GM12878 (cell line): ENCODE measurements at regions not wholly inside any gene's neighbourhood (a gene's known extent, or its start where the extent isn't known, plus 50 kb on each side); places are given as distances from the start of the nearest gene placed in this dataset.

Source experiments
- ATAC-seq: fragments of 200-7000 bp; cut with Tn5 transposase; 3 replicates; pipeline ENCODE4 v1.9.1; 2020; ENCODE audit warnings: mild to moderate bottlenecking, moderate library complexity
- BruUV-seq: library from RNA; stranded (reverse); fragments of 400-500 nt; replicated peaks from 2 replicates; lab custom pipeline; 2021; lab: Mats Ljungman, UMichigan
- CTCF ChIA-PET: fragments of 300-600 bp; sonication (Branson Sonifier 250); formaldehyde crosslinking; extraction: SDS; loops from one replicate; lab custom pipeline; 2021; ENCODE audit warnings: inconsistent platforms; lab: Yijun Ruan, JAX
- POLR2A ChIA-PET: fragments of 350-600 bp; formaldehyde crosslinking; extraction: SDS; loops from one replicate; lab custom pipeline; 2021; ENCODE audit warnings: inconsistent platforms; lab: Charles Lee
- RAD21 ChIA-PET: fragments of 300-600 bp; sonication (Branson Sonifier 250); formaldehyde crosslinking; loops from one replicate; lab custom pipeline; 2023; ENCODE audit warnings: antibody characterized with exemption; ENCODE audit not compliant: unreplicated experiment; lab: Charles Lee
- SMC1A ChIA-PET: fragments of 300-600 bp; sonication (Branson Sonifier 250); formaldehyde crosslinking; loops from one replicate; lab custom pipeline; 2023; ENCODE audit not compliant: unreplicated experiment, uncharacterized antibody; lab: Charles Lee
- DNase-seq: peaks from one replicate; pipeline ENCODE4 v3.0.0-alpha.2; 2011; ENCODE audit warnings: low read depth, low spot score
- FAIRE-seq: peaks from 3 replicates; lab custom pipeline; 2011; peaks lifted over from hg19 to GRCh38; lab: Jason Lieb, UNC
- H2AFZ ChIP-seq: 2 replicates; pipeline ENCODE4 v1.6.0; 2011; ENCODE audit warnings: low read depth, low read length, control low read depth; ENCODE audit not compliant: control insufficient read depth
- H3K27ac ChIP-seq: 2 replicates; pipeline ENCODE4 v1.5.1; 2011; ENCODE audit warnings: control low read depth; ENCODE audit not compliant: control insufficient read depth, insufficient read depth
- H3K27me3 ChIP-seq, 2 experiments: replicated peaks in 1 of 2; 2 replicates each; pipeline versions ENCODE4 v1.6.0 to v1.6.1; 2011; ENCODE audit warnings: low read length in 1 of 2; ENCODE audit not compliant: control insufficient read depth in 2 of 2, insufficient read depth in 2 of 2
- H3K36me3 ChIP-seq, 2 experiments: 2 replicates each; pipeline ENCODE4 v1.5.1; 2011; ENCODE audit warnings: low read length in 1 of 2; ENCODE audit not compliant: control insufficient read depth in 2 of 2, insufficient read depth in 2 of 2
- H3K4me1 ChIP-seq: 2 replicates; pipeline ENCODE4 v1.6.1; 2011; ENCODE audit warnings: mild to moderate bottlenecking, low read length, moderate library complexity, mixed read lengths; ENCODE audit not compliant: control insufficient read depth, insufficient read depth
- H3K4me2 ChIP-seq: 2 replicates; pipeline ENCODE4 v1.6.0; 2011; ENCODE audit warnings: control low read depth; ENCODE audit not compliant: control insufficient read depth, insufficient read depth
- H3K4me3 ChIP-seq: fragments of 200-600 bp; sonication (generic); 2 replicates; pipeline ENCODE4 v1.5.1; 2016
- H3K79me2 ChIP-seq: 2 replicates; pipeline ENCODE4 v1.6.0; 2011; ENCODE audit warnings: low read length; ENCODE audit not compliant: control insufficient read depth, insufficient read depth
- H3K9ac ChIP-seq: 2 replicates; pipeline ENCODE4 v1.8.0; 2011; ENCODE audit warnings: low read length, control low read depth, mixed read lengths; ENCODE audit not compliant: control insufficient read depth, insufficient read depth
- H3K9me3 ChIP-seq: replicated peaks from 3 replicates; pipeline ENCODE4 v1.5.1; 2011; ENCODE audit warnings: mild to moderate bottlenecking, low read length; ENCODE audit not compliant: control insufficient read depth, insufficient read depth
- H4K20me1 ChIP-seq: 2 replicates; pipeline ENCODE4 v1.6.0; 2011; ENCODE audit not compliant: control insufficient read depth, insufficient read depth
- MXI1 ChIP-seq: fragments of 150-350 bp; IDR thresholded peaks from 2 replicates; pipeline ENCODE4 v1.6.1; 2011; ENCODE audit warnings: low read depth, mild to moderate bottlenecking, inconsistent platforms, low read length, improper control_type of control experiment
- WGBS: methylation state at CpG from one replicate; pipeline ENCODE4 v1.1.6; 2016; ENCODE audit warnings: low lambda C conversion rate; ENCODE audit not compliant: insufficient replicate concordance, insufficient coverage; ENCODE audit errors: missing lambda C conversion rate; 5-methylcytosine and 5-hydroxymethylcytosine counted together
- in situ Hi-C: fragments of 300-500 bp; cut with MboI; formaldehyde crosslinking; loops from 9 replicates; pipeline ENCODE4 v1.14.3; 2018; ENCODE audit warnings: mixed read lengths
- intact Hi-C: fragments of 100-400 bp; cut with micrococcal nuclease; formaldehyde crosslinking; loops from one replicate; pipeline ENCODE4 v1.14.2; 2022; ENCODE audit not compliant: unreplicated experiment
- TF ChIP-seq, protein P1 (sequence below): IDR thresholded peaks from 2 replicates; pipeline ENCODE4 v1.6.1; 2011; ENCODE audit warnings: borderline replicate concordance, low read depth, mild to moderate bottlenecking, moderate library complexity, low read length; ENCODE audit not compliant: insufficient read depth, poor library complexity, severe bottlenecking
- TF ChIP-seq, protein P2 (sequence below): fragments of 450-650 bp; formaldehyde crosslinking; IDR thresholded peaks from 2 replicates; pipeline ENCODE4 v1.4.0; 2022; ENCODE audit warnings: mild to moderate bottlenecking, moderate library complexity

DNA sequence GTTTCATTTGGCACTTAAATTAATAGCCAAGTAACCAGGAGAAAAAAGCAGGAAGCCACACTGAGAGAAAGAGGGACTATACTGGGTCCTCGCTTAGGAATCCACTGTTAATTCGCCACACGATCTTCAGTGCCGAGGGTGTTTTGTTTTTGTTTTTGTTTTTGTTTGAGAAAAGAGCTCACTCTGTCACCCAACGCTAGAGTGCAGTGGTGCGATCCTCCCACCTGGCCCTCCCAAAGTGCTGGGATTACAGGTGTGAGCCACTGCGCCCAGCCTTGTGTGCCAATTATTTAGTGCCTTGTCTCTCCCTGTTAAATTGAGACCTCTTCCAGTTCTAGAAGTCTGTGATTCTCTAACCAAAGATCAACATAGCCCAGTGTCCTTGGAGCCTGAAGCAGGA, 53.8 kb upstream of the TPM1 start (continued):
- TF ChIP-seq, protein P1, sequence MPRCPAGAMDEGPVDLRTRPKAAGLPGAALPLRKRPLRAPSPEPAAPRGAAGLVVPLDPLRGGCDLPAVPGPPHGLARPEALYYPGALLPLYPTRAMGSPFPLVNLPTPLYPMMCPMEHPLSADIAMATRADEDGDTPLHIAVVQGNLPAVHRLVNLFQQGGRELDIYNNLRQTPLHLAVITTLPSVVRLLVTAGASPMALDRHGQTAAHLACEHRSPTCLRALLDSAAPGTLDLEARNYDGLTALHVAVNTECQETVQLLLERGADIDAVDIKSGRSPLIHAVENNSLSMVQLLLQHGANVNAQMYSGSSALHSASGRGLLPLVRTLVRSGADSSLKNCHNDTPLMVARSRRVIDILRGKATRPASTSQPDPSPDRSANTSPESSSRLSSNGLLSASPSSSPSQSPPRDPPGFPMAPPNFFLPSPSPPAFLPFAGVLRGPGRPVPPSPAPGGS: no peak
- TF ChIP-seq, protein P2, sequence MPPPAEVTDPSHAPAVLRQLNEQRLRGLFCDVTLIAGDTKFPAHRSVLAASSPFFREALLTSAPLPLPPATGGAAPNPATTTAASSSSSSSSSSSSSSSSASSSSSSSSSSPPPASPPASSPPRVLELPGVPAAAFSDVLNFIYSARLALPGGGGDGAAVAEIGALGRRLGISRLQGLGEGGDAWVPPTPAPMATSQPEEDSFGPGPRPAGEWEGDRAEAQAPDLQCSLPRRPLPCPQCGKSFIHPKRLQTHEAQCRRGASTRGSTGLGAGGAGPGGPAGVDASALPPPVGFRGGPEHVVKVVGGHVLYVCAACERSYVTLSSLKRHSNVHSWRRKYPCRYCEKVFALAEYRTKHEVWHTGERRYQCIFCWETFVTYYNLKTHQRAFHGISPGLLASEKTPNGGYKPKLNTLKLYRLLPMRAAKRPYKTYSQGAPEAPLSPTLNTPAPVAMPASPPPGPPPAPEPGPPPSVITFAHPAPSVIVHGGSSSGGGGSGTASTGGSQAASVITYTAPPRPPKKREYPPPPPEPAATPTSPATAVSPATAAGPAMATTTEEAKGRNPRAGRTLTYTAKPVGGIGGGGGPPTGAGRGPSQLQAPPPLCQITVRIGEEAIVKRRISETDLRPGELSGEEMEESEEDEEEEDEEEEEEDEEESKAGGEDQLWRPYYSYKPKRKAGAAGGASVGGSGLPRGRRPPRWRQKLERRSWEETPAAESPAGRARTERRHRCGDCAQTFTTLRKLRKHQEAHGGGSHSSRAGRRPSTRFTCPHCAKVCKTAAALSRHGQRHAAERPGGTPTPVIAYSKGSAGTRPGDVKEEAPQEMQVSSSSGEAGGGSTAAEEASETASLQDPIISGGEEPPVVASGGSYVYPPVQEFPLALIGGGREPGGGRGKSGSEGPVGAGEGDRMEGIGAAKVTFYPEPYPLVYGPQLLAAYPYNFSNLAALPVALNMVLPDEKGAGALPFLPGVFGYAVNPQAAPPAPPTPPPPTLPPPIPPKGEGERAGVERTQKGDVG: no peak

DNA sequence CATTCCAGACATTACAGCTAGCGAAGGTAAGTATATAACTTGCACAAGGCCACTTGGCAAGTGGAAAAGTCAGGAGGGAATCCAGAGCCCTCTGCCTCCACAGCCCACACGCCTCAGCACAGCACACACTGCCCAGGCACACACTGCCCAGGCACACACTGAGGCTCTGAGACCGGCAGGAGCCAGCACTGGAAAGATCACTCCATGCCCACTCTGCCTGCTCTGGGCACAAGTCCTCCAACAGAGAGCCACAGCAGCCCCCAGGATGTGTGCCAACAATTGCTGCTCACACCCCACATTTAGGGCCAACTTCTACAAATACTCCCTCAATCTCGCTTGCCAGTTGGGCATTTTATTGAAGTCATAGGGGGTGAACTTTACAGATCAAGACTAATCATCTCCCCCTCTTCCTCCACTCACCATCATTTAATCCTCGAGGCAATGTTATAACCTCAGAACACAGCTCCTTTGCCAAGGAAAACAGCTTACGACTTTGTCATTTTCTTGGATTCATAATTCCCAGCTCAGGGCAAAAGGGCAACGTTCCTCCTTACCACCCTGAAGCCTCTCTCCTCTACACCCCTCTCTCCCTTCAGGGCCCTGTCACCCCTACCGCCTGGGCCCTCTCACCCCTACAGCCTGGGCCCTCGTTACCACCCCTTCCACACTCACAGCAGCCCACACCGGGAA, 53.0 kb upstream of the TPM1 start:
- POLR2A ChIA-PET: interaction anchor here (0.5 kb wide), 1 partner anchor 14 kb away, joined by 3 read pairs; no protein-coding TSS in a partner anchor
- CTCF ChIA-PET: no interaction called here
- no peak for TF ChIP-seq MXI1
- Histone ChIP-seq H3K79me2 (no peaks in the 10 kb centered on the region), H3K9ac (no peak overlapping the region), H3K4me3 (no peak overlapping the region), H3K4me1 (no peaks in the 10 kb centered on the region), H2AFZ (no peak overlapping the region), H3K4me2 (no peak overlapping the region), H3K36me3 (no peaks in the 10 kb centered on the region), H3K27ac (no peak overlapping the region), H3K27me3 (peaks cover 0 to 5% of the 10 kb centered on the region in 2 experiments; a peak in 3 of 4 replicates), H4K20me1 (no peaks in the 10 kb centered on the region), H3K9me3 (no peaks in the 10 kb centered on the region)
- no peak for FAIRE-seq
- no TSS peak for BruUV-seq
- in situ Hi-C loops (no loop called here), intact Hi-C loops (no loop called here)
- no peak for DNase-seq
- 6% methylated on average over 9 of the region's 10 CpGs for WGBS
- ATAC-seq: no peak
- SMC1A ChIA-PET: no interaction called here
- RAD21 ChIA-PET: no interaction called here
